Stimulated activated CD8-positive, alpha-beta memory T cell treated with anti-CD3 and anti-CD28 coated beads, Interleukin-12 subunit alpha, Interleukin-12 subunit beta, amount 100 ng/mL, for 1 hour (primary cell): ENCODE measurements at regions not wholly inside any gene's neighbourhood (a gene's known extent, or its start where the extent isn't known, plus 50 kb on each side); places are given as distances from the start of the nearest gene placed in this dataset.

Experiments used
- DNase-seq: peaks from one replicate; pipeline ENCODE4 v3.0.0-alpha.2; 2020; ENCODE audit warnings: low read depth

- DNase-seq = no peak
Measured at GRCh38 chr10:130871406-130871805, 440.1 kb downstream of the TCERG1L start.

- no peak for DNase-seq
Measured at GRCh38 chr10:130873636-130874035, 437.9 kb downstream of the TCERG1L start.

- no peak for DNase-seq
Measured at GRCh38 chr10:130875116-130875515, 436.4 kb downstream of the TCERG1L start.

GRCh38 chr10:130875897-130876472 is 435.5 kb downstream of the TCERG1L start:
- no peak for DNase-seq

GRCh38 chr10:130877126-130877525 is 434.4 kb downstream of the TCERG1L start:
- DNase-seq = no peak

GRCh38 chr10:130878131-130878530 is 433.4 kb downstream of the TCERG1L start:
- DNase-seq = no peak

- no peak for DNase-seq
Measured at GRCh38 chr10:130882906-130883305, 428.6 kb downstream of the TCERG1L start.

- DNase-seq = no peak
Measured at GRCh38 chr10:130884456-130884855, 427.1 kb downstream of the TCERG1L start.

- DNase-seq = no peak
Measured at GRCh38 chr10:130885021-130885655, 426.4 kb downstream of the TCERG1L start.

GRCh38 chr10:130887170-130887569 is 424.4 kb downstream of the TCERG1L start:
- DNase-seq = no peak

GRCh38 chr10:130888493-130888892 is 423.0 kb downstream of the TCERG1L start:
- DNase-seq = no peak

GRCh38 chr10:130889240-130889639 is 422.3 kb downstream of the TCERG1L start:
- DNase-seq = no peak

GRCh38 chr10:130889780-130890179 is 421.7 kb downstream of the TCERG1L start:
- DNase-seq = no peak

GRCh38 chr10:130891066-130891465 is 420.5 kb downstream of the TCERG1L start:
- DNase-seq = no peak

- DNase-seq = no peak
Measured at GRCh38 chr10:130894471-130894870, 417.1 kb downstream of the TCERG1L start.

- DNase-seq = no peak
Measured at GRCh38 chr10:130895161-130895560, 416.4 kb downstream of the TCERG1L start.

GRCh38 chr10:130897815-130898214 is 413.7 kb downstream of the TCERG1L start:
- no peak for DNase-seq

- DNase-seq = no peak
Measured at GRCh38 chr10:130898381-130898780, 413.1 kb downstream of the TCERG1L start.

- DNase-seq = no peak
Measured at GRCh38 chr10:130899856-130900255, 411.7 kb downstream of the TCERG1L start.

GRCh38 chr10:130900441-130901160 is 410.9 kb downstream of the TCERG1L start:
- no peak for DNase-seq

- no peak for DNase-seq
Measured at GRCh38 chr10:130901311-130902165, 410.0 kb downstream of the TCERG1L start.

- DNase-seq = no peak
Measured at GRCh38 chr10:130902471-130902870, 409.1 kb downstream of the TCERG1L start.
